ENCODE measurements at regions not wholly inside any gene's neighbourhood (a gene's known extent, or its start where the extent isn't known, plus 50 kb on each side); places are given as distances from the start of the nearest gene placed in this dataset.

GRCh38 chr16:6663668-6664067, 669.0 kb upstream of the RBFOX1 start:
- TF ChIP-seq POLR2AphosphoS5 (IDR thresholded peaks at IDR 0.05) = no peak
- TF ChIP-seq, protein P1, sequence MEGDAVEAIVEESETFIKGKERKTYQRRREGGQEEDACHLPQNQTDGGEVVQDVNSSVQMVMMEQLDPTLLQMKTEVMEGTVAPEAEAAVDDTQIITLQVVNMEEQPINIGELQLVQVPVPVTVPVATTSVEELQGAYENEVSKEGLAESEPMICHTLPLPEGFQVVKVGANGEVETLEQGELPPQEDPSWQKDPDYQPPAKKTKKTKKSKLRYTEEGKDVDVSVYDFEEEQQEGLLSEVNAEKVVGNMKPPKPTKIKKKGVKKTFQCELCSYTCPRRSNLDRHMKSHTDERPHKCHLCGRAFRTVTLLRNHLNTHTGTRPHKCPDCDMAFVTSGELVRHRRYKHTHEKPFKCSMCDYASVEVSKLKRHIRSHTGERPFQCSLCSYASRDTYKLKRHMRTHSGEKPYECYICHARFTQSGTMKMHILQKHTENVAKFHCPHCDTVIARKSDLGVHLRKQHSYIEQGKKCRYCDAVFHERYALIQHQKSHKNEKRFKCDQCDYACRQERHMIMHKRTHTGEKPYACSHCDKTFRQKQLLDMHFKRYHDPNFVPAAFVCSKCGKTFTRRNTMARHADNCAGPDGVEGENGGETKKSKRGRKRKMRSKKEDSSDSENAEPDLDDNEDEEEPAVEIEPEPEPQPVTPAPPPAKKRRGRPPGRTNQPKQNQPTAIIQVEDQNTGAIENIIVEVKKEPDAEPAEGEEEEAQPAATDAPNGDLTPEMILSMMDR (IDR thresholded peaks at IDR 0.05) = no peak
